GM18520 (cell line): ENCODE measurements at regions not wholly inside any gene's neighbourhood (a gene's known extent, or its start where the extent isn't known, plus 50 kb on each side); places are given as distances from the start of the nearest gene placed in this dataset.

Experiments used
- ATAC-seq: cut with Tn5 transposase; IDR thresholded peaks from one replicate; pipeline ENCODE4 v1.9.1; 2021; ENCODE audit not compliant: unreplicated experiment

GRCh38 chr4:116449764-116450163 is 635.6 kb downstream of the TRAM1L1 start:
- no peak for ATAC-seq

DNA sequence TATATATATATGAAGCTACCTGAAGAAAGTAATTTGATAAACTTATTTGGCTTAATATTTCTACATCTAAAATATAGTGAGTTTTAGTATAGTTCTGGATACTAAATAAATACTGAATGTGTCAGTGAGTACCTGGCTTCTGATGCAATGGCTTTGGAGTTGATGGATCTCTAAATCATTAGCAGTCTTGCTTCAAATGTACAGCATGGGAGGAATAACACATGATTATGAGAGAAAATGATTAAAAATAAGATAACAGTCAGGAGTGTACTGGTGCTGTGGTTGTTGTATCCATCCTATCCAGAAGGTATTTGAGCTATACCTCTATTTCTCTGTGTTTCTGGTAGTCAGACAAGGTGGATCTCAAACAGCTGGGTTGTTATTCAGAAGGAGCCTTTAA is 641.3 kb downstream of the TRAM1L1 start:
- no peak for ATAC-seq

GRCh38 chr4:116438981-116439729 is 646.2 kb downstream of the TRAM1L1 start:
- no peak for ATAC-seq

- no peak for ATAC-seq
Observed at GRCh38 chr4:116438417-116438816, 647.0 kb downstream of the TRAM1L1 start.

DNA sequence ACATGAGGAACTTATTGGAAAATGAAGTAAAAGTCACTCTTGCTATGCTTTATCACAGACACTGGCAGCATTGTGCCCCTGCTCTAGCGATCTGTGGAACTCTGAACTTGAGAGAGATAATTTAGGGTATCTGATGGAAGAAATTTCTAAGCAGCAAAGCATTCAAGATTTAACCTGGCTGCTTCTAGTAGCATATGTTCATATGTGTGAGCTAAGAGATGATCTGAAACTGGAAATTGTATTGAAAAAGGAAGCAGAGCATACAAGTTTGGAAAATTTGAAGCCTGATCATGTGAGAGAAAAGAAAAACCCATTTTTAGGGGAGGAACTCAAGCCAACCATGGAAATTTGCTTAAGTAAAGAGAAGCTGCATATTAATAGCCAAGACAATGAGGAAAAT is 657.7 kb downstream of the TRAM1L1 start:
- no peak for ATAC-seq

- ATAC-seq = no peak
Observed at GRCh38 chr4:116413222-116413621, 672.2 kb downstream of the TRAM1L1 start.

DNA sequence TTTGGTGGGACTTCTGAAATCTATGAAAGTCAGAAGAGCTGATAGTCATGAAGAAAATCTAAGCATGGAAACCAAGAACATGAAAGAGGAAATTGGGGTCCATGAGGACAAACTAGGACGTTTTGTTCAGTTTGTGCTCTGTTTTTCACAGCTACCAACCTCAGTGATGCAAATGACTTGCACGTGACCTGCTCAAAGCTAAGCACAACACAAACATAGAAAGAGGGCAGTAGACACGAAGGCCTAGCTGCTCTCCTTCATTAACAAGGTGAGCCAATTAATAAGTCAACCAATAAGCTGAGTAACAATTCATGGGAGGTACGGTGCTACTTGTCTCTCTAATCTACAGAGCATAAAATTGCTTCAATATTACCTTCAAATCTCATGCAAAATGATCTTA is 684.1 kb downstream of the TRAM1L1 start:
- ATAC-seq = no peak

GRCh38 chr4:116400480-116400879 is 684.9 kb downstream of the TRAM1L1 start:
- no peak for ATAC-seq

DNA sequence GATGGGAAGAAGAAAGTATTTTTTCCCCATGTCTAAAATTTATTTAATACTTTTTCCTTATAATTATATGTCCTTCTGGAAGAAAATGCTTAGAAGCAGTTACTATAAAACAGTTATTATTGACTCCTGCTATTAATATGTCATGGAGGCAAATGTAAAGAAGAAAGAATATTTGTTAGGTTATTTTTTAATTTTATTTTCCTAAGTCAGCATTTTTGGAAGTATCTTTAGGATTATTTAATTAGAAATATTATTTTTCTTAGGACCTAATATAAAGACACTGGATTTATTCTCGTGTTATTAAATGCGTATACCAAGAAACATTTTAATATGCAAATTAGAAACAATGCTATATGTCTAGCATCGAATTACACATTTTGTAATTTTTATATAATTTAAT is 687.7 kb downstream of the TRAM1L1 start:
- no peak for ATAC-seq

DNA sequence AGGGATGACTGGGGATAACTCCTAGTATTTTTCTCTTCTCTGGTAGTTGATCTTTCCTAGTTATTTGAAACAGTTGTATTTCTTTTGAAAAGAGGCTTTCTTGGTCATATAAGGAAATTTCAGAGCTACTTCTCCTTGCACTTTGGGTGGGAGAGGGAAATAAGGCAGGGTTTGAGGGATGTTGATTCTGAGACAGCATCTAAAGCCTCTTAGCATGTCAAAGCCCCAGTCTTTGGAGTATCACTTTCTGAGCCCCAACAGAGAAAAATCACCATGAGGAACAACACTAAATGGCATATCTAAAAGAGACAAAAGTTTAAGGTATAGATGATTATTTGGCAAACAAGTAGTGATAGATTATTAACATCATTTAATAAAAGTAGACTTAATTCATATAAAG is 688.1 kb downstream of the TRAM1L1 start:
- no peak for ATAC-seq

GRCh38 chr4:116395408-116395807 is 690.0 kb downstream of the TRAM1L1 start:
- ATAC-seq = no peak

- no peak for ATAC-seq
Observed at GRCh38 chr4:116391020-116391419, 694.4 kb downstream of the TRAM1L1 start.

DNA sequence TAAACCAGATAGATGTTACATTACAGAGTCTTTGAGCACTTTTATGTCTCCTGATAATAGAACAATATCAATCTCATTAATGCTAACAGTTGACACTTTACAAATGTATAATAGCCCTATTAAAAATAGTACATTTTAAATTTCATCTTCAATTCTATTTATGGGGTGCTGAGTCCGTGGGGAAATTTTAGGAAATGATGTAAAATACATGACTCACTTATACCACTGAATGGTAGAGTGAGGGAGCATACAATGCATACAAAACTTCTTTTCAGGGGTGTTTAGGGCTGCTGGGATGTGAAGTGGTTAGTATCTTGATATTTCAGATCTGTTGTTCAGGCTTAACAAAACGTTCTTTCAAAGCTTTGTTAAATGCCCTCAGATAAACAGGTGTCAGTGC is 696.2 kb downstream of the TRAM1L1 start:
- no peak for ATAC-seq

DNA sequence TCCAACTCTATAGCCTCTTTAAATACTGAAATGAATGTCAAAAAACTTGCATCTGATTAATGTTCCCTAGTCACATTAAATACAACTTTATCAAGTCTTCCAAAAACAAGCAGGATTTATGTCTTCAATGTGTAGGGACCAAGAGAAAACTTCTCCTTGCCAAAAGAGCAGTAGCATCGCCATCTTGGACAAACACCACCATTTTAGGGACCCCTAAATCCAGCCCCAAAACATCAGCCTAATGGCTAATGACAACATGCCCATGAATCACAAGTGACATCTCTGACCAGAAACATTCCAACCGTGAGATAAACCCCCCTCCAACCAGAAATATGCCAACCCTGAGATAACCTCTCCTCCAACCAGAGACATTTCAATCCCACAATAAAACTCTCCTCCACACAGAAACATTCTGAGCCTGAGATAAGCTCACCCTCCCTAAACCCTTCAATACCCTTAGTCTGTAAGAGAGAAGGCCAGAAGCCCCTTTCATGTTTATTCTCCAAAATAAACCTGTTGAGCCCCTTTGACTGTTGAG is 697.4 kb downstream of the TRAM1L1 start:
- ATAC-seq = no peak

DNA sequence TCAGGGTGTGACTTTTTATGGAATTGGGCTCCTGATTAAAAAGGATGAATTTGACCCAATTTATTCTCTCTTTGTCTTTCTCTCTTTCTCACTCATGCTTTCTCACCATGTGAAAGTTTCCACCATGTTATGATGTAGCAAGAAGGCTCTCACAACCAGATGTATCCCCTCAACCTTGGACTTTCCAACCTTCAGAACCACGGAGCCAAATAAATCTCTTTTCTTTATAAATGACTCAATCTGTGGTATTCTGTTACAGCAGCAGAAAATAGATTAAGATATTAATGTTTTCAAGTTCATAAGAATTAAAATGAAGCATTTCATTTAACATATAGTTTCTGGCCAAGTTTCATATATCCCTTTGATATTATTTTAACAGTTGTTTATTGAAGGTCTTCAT is 698.5 kb downstream of the TRAM1L1 start:
- ATAC-seq = no peak

GRCh38 chr4:116385583-116385982 is 699.8 kb downstream of the TRAM1L1 start:
- ATAC-seq = no peak

DNA sequence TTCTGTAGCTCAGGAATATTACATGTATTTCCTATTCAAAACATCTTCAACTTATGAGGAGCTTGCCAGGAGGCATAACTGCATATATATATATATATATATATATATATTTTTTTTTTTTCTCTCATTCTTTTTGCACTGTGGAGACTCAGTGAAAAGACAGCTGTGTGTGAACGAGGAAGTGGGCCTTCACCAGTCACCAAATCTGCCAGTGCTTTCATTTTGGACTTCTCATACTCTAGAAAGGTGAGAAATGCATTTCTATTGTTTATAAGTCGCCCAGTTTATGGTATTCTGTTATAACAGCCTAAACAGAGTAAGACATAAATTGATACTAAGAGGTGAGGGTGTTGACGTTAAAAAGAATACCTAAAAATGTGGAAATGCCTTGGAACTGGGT is 710.6 kb downstream of the TRAM1L1 start:
- peak; percentile 59 for ATAC-seq

DNA sequence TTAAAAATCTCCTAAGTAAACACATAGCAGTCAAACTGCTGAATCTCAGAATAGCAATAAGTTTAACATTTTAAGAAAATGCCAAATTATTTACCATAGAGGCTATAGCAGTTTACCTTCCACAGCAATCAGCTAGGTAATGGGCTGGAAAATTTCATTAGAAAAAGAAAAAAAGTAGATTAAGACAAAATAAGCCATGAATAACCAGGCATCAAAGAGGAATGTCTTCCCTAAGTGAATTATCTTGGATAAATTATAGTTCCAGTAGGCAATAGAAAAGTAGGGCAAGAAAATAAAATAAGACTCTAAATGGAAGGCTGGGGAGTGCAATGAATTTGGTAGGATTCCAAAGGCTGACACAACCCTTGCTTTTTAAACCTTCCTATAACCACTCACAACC is 722.8 kb downstream of the TRAM1L1 start:
- ATAC-seq = no peak

DNA sequence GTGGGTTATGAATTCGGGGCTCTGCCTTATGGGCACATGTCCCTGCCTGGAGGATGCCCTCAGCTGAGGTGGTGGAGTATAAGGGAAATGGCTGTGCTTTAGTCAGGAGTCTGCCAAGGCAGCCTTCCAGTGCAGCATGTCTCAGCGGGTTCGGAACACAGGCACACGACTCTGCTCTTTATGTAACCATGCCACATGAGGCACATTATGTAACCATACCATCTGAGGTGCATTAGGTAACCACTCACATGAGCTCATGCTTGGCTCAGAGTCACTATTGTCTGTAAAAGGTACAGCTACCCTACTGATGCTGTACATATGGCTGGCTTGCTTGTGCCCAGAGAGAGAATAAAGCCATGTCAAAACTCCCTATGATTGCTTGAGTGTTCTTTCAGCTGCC is 723.6 kb downstream of the TRAM1L1 start:
- ATAC-seq = no peak

- peak; percentile 99 for ATAC-seq
Observed at GRCh38 chr4:116358633-116359222, 726.6 kb downstream of the TRAM1L1 start.

DNA sequence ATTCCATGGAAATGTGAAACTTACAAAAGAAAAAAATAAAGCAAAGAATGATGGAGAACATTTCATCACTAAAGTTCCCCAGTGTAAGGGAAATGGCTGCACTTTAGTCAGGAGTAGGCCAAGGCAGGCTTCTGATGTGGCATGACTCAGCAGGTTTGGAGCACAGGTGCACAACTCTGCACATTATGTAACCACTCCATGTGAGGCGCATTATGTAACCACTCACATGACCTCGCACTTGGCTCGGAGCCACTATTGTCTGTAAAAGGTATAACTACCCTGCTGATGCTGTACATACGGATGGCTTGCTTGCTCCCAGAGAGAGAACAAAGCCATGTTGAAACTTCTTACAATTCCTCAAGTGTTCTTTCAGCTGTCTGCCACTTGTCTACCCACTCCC is 727.6 kb downstream of the TRAM1L1 start:
- ATAC-seq = no peak

DNA sequence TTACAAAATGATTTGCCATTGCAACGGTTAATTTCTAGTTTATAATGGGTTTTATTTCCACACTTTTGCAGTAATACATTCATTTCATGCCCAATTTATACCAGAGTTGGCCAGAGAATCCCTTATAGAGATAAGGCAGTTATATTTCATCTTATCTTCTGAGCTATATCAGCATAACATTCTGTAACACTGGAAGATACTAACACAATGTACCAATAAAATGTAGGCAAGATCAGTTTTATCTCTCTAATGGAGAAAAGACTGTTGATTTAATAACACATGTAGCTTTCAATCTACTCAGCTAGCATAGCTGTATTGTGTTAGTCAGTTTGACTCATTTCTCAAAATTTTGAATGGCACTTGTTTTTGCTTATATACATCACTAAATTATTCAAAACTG is 738.6 kb downstream of the TRAM1L1 start:
- ATAC-seq = no peak

- no peak for ATAC-seq
Observed at GRCh38 chr4:116343809-116344208, 741.6 kb downstream of the TRAM1L1 start.
